Liver (tissue), 8 donors: ENCODE measurements at regions not wholly inside any gene's neighbourhood (a gene's known extent, or its start where the extent isn't known, plus 50 kb on each side); places are given as distances from the start of the nearest gene placed in this dataset.

Experiments used
- DNase-seq: peaks from one replicate; pipeline ENCODE4 v3.0.0-alpha.2; 2017; ENCODE audit warnings: low spot score
- H3K27ac ChIP-seq, 2 donors: one replicate each; pipeline ENCODE4 v1.7.0; 2013; ENCODE audit warnings: inconsistent platforms in 2 of 2, low read length in 2 of 2, control low read depth in 1 of 2, low read depth in 1 of 2, mild to moderate bottlenecking in 1 of 2
- H3K27me3 ChIP-seq, 4 donors: one replicate each; pipeline versions ENCODE4 v1.6.1 to v1.7.0; 2013; ENCODE audit warnings: low read length in 3 of 4, inconsistent platforms in 1 of 4, mild to moderate bottlenecking in 1 of 4, moderate library complexity in 1 of 4; ENCODE audit not compliant: control insufficient read depth in 4 of 4, insufficient read depth in 4 of 4
- H3K36me3 ChIP-seq, 4 donors: one replicate each; pipeline versions ENCODE4 v1.6.1 to v1.7.0; 2013; ENCODE audit warnings: low read length in 3 of 4, mild to moderate bottlenecking in 3 of 4, low read depth in 1 of 4, moderate library complexity in 1 of 4; ENCODE audit not compliant: control insufficient read depth in 4 of 4, insufficient read depth in 3 of 4
- H3K4me1 ChIP-seq, 4 donors: one replicate each; pipeline versions ENCODE4 v1.6.1 to v1.7.0; 2013; ENCODE audit warnings: low read length in 3 of 4, mild to moderate bottlenecking in 3 of 4, moderate library complexity in 1 of 4; ENCODE audit not compliant: control insufficient read depth in 4 of 4, insufficient read depth in 4 of 4
- H3K4me3 ChIP-seq, 3 donors: one replicate each; pipeline versions ENCODE4 v1.6.1 to v1.7.0; 2013; ENCODE audit warnings: low read length in 3 of 3, control low read depth in 1 of 3, low read depth in 1 of 3, mild to moderate bottlenecking in 1 of 3
- H3K9ac ChIP-seq, 2 donors: one replicate each; pipeline ENCODE4 v1.7.0; 2013; ENCODE audit warnings: low read length in 2 of 2, mild to moderate bottlenecking in 2 of 2, moderate library complexity in 2 of 2, control low read depth in 1 of 2, low read depth in 1 of 2
- H3K9me3 ChIP-seq, 4 donors: one replicate each; pipeline versions ENCODE4 v1.6.1 to v1.7.0; 2013; ENCODE audit warnings: low read length in 3 of 4; ENCODE audit not compliant: control insufficient read depth in 4 of 4
- ATF3 ChIP-seq: IDR thresholded peaks from 2 replicates; pipeline ENCODE4 v1.6.1; 2016; ENCODE audit warnings: antibody characterized with exemption
- CTCF ChIP-seq: fragments of 150-350 bp; IDR thresholded peaks from 2 replicates; pipeline ENCODE4 v1.5.1; 2017; ENCODE audit warnings: improper control_type of control experiment, low read depth, low read length; ENCODE audit not compliant: missing input control
- EGR1 ChIP-seq, 2 donors: IDR thresholded peaks; 2 replicates each; pipeline ENCODE4 v1.6.1; 2016 to 2018; ENCODE audit warnings: antibody characterized with exemption in 2 of 2, low read depth in 2 of 2
- FOXA1 ChIP-seq: IDR thresholded peaks from 2 replicates; pipeline ENCODE4 v1.6.1; 2016; ENCODE audit warnings: antibody characterized with exemption
- FOXA2 ChIP-seq: IDR thresholded peaks from 2 replicates; pipeline ENCODE4 v1.6.1; 2016; ENCODE audit warnings: antibody characterized with exemption
- HNF4A ChIP-seq, 2 donors: conservative IDR thresholded peaks; 2 replicates each; pipeline ENCODE4 v1.6.1; 2016; ENCODE audit warnings: antibody characterized with exemption in 2 of 2, mild to moderate bottlenecking in 2 of 2
- HNF4G ChIP-seq: IDR thresholded peaks from 2 replicates; pipeline ENCODE4 v1.6.1; 2016; ENCODE audit warnings: antibody characterized with exemption
- JUND ChIP-seq, 2 donors: IDR thresholded peaks; 2 replicates each; pipeline ENCODE4 v1.6.1; 2016; ENCODE audit warnings: antibody characterized with exemption in 2 of 2
- RAD21 ChIP-seq, 2 donors: IDR thresholded peaks; 2 replicates each; pipeline ENCODE4 v1.6.1; 2016; ENCODE audit warnings: antibody characterized with exemption in 2 of 2, mild to moderate bottlenecking in 2 of 2
- REST ChIP-seq: IDR thresholded peaks from 2 replicates; pipeline ENCODE4 v1.6.1; 2016; ENCODE audit warnings: antibody characterized with exemption, mild to moderate bottlenecking
- RXRA ChIP-seq, 2 donors: IDR thresholded peaks; 2 replicates each; pipeline ENCODE4 v1.6.1; 2017 to 2018; ENCODE audit warnings: antibody characterized with exemption in 2 of 2, mild to moderate bottlenecking in 1 of 2
- SP1 ChIP-seq: IDR thresholded peaks from 2 replicates; pipeline ENCODE4 v1.6.1; 2018; ENCODE audit warnings: antibody characterized with exemption, mild to moderate bottlenecking
- TAF1 ChIP-seq: conservative IDR thresholded peaks from 2 replicates; pipeline ENCODE4 v1.6.1; 2016; ENCODE audit warnings: antibody characterized with exemption, mild to moderate bottlenecking
- YY1 ChIP-seq: IDR thresholded peaks from 2 replicates; pipeline ENCODE4 v1.6.1; 2016; ENCODE audit warnings: antibody characterized with exemption, mild to moderate bottlenecking
- ZBTB33 ChIP-seq: IDR thresholded peaks from 2 replicates; pipeline ENCODE4 v1.6.1; 2016; ENCODE audit warnings: antibody characterized with exemption
- WGBS: extraction: QIAGEN DNeasy Blood & Tissue Kit; methylation state at CpG from one replicate; pipeline ENCODE4 v1.1.7; 2013; 5-methylcytosine and 5-hydroxymethylcytosine counted together
- donor health status: healthy.
- donor health status: healthy.
- donor health status: healthy.
- donor health status: healthy.
- donor health status: healthy.

- 40% methylated on average over 1 of the region's 1 CpG for WGBS
- H3K36me3 ChIP-seq = no peaks in the 10 kb centered on the region
- H3K4me3 ChIP-seq = no peak overlapping the region
- no peaks in the 10 kb centered on the region for H3K9me3 ChIP-seq
- no peaks in the 10 kb centered on the region for H3K4me1 ChIP-seq
- TF ChIP-seq SP1 (no peak), JUND (IDR thresholded peaks at IDR 0.05) (no peak), TAF1 (no peak), ATF3 (no peak), RXRA (IDR thresholded peaks at IDR 0.05) (no peak)
- no peaks in the 10 kb centered on the region for H3K27me3 ChIP-seq
- DNase-seq = no peak
- H3K27ac ChIP-seq = no peak overlapping the region
- H3K9ac ChIP-seq = no peak overlapping the region
These were observed 203.5 kb upstream of the NEGR1 start for GRCh38 chr1:72485801-72486200.

- no peaks in the 10 kb centered on the region for H3K36me3 ChIP-seq
- H3K27me3 ChIP-seq = no peaks in the 10 kb centered on the region
- no peak overlapping the region for H3K4me3 ChIP-seq
- H3K9ac ChIP-seq = no peak overlapping the region
- no peaks in the 10 kb centered on the region for H3K4me1 ChIP-seq
- H3K27ac ChIP-seq = no peak overlapping the region
- DNase-seq = no peak
- no peak for TF ChIP-seq FOXA2
- no peak for TF ChIP-seq RXRA (IDR thresholded peaks at IDR 0.05)
- no peak for TF ChIP-seq HNF4A (conservative IDR thresholded peaks at IDR 0.05)
- TF ChIP-seq RAD21 (IDR thresholded peaks at IDR 0.05) = no peak
- no peak for TF ChIP-seq EGR1 (IDR thresholded peaks at IDR 0.05; ENCODE audit: low read depth in 2 of 2)
- no peak for TF ChIP-seq REST
- no peak for TF ChIP-seq ZBTB33
- no peak for TF ChIP-seq JUND (IDR thresholded peaks at IDR 0.05)
- TF ChIP-seq FOXA1 = no peak
- H3K9me3 ChIP-seq = peaks cover 0 to 2% (median 0%) of the 10 kb centered on the region in 4 donors
These were observed 201.6 kb upstream of the NEGR1 start for GRCh38 chr1:72483846-72484357.

GRCh38 chr1:72482736-72483413, 200.5 kb upstream of the NEGR1 start:
- 56% methylated on average over 6 of the region's 6 CpGs for WGBS
- H3K36me3 ChIP-seq = no peaks in the 10 kb centered on the region
- TF ChIP-seq CTCF (no peak), HNF4G (no peak), YY1 (no peak)
- no peak overlapping the region for H3K27ac ChIP-seq
- H3K9me3 ChIP-seq = peaks cover 0 to 2% (median 0%) of the 10 kb centered on the region in 4 donors
- DNase-seq = no peak
- no peak overlapping the region for H3K4me3 ChIP-seq
- no peaks in the 10 kb centered on the region for H3K4me1 ChIP-seq
- H3K27me3 ChIP-seq = no peaks in the 10 kb centered on the region
- H3K9ac ChIP-seq = no peak overlapping the region
